Esophagus (tissue), 2 donors: ENCODE measurements at regions not wholly inside any gene's neighbourhood (a gene's known extent, or its start where the extent isn't known, plus 50 kb on each side); places are given as distances from the start of the nearest gene placed in this dataset.
"Not testable (repeated sequence)": the region's sequence is repeated elsewhere in the genome, so short reads cannot be mapped to it uniquely, and the experiment has no call there.

Experiments used
- H3K27ac ChIP-seq, 2 donors: one replicate each; pipeline ENCODE4 v1.5.1; 2013; ENCODE audit warnings: low read depth in 2 of 2, mild to moderate bottlenecking in 2 of 2, inconsistent platforms in 1 of 2, low read length in 1 of 2, moderate library complexity in 1 of 2
- H3K27me3 ChIP-seq, 2 donors: one replicate each; pipeline ENCODE4 v1.6.1; 2013; ENCODE audit warnings: low read length in 2 of 2, control low read depth in 1 of 2, mild to moderate bottlenecking in 1 of 2; ENCODE audit not compliant: insufficient read depth in 2 of 2, control insufficient read depth in 1 of 2
- H3K36me3 ChIP-seq, 2 donors: one replicate each; pipeline ENCODE4 v1.6.1; 2013; ENCODE audit warnings: low read length in 1 of 2; ENCODE audit not compliant: control insufficient read depth in 2 of 2, insufficient read depth in 2 of 2
- H3K4me1 ChIP-seq, 2 donors: one replicate each; pipeline ENCODE4 v1.6.1; 2013; ENCODE audit warnings: low read length in 1 of 2; ENCODE audit not compliant: control insufficient read depth in 2 of 2, insufficient read depth in 2 of 2
- H3K4me3 ChIP-seq, 2 donors: one replicate each; pipeline ENCODE4 v1.5.1; 2013; ENCODE audit warnings: low read length in 2 of 2, mild to moderate bottlenecking in 2 of 2, low read depth in 1 of 2, moderate library complexity in 1 of 2
- H3K9me3 ChIP-seq, 2 donors: one replicate each; pipeline ENCODE4 v1.6.1; 2013; ENCODE audit warnings: mild to moderate bottlenecking in 2 of 2, low read depth in 1 of 2, low read length in 1 of 2, moderate library complexity in 1 of 2; ENCODE audit not compliant: control insufficient read depth in 2 of 2, insufficient read depth in 1 of 2
- WGBS, 2 donors: extraction: QIAGEN DNeasy Blood & Tissue Kit; methylation state at CpG; one replicate each; pipeline ENCODE4 v1.1.7; 2013; 5-methylcytosine and 5-hydroxymethylcytosine counted together
- donor health status: healthy with polysubstance abuse.
- donor health status: Bipolar disorder and iron deficiency.

- no peak overlapping the region for H3K4me3 ChIP-seq
- 83 to 84% methylated on average over 9 of the region's 9 CpGs for WGBS, 2 donors
- H3K36me3 ChIP-seq = no peaks in the 10 kb centered on the region
- peaks cover 0 to 2% of the 10 kb centered on the region in 2 donors for H3K4me1 ChIP-seq
- H3K27me3 ChIP-seq = no peaks in the 10 kb centered on the region
- no peak overlapping the region for H3K27ac ChIP-seq
- no peaks in the 10 kb centered on the region for H3K9me3 ChIP-seq
These were observed 472.2 kb downstream of the KLF5 start for GRCh38 chr13:73531014-73531413.

GRCh38 chr13:73522937-73523336, 464.1 kb downstream of the KLF5 start:
- Histone ChIP-seq H3K36me3 (no peaks in the 10 kb centered on the region), H3K9me3 (no peaks in the 10 kb centered on the region)
- 92% methylated on average over 10 of the region's 10 CpGs for WGBS, 2 donors

DNA sequence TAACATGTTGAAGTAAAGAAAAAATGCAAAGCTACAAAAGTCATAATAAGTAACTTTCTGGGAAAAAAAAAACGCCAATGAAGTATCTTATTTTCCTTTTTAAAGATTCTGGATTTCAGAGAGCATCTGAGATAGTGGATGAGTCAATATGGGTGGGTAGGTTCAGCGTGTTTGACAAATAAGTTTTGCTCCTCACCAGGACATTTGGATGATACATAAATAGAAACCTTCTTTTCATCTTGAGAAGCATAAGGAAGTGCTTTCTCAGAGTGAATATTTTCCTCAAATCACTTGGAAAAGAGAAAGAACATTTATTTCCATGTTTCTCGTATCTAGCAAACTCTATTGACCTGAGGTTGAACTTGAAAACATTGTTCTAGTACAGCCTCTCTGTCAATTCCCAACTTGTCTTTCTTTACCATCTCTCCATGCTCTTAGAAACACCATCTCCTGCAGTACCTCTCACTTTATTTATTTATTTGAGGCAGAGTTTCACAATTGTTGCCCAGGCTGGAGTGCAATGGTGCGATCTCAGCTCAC, 463.2 kb downstream of the KLF5 start:
- H3K4me3 ChIP-seq = no peak overlapping the region
- WGBS, 2 donors = 61 to 67% methylated on average over 4 of the region's 4 CpGs

More at GRCh38 chr13:73522937-73523336, 464.1 kb downstream of the KLF5 start:
- no peak overlapping the region for H3K4me3 ChIP-seq
- no peak overlapping the region for H3K27ac ChIP-seq
- H3K4me1 ChIP-seq = no peaks in the 10 kb centered on the region
- H3K27me3 ChIP-seq = no peaks in the 10 kb centered on the region

GRCh38 chr13:73521290-73521624, 462.5 kb downstream of the KLF5 start:
- Histone ChIP-seq H3K27ac (no peak overlapping the region), H3K4me3 (no peak overlapping the region), H3K36me3 (no peaks in the 10 kb centered on the region), H3K4me1 (no peaks in the 10 kb centered on the region), H3K9me3 (no peaks in the 10 kb centered on the region), H3K27me3 (no peaks in the 10 kb centered on the region)
- 28 to 44% methylated on average over 2 of the region's 2 CpGs for WGBS, 2 donors

More for the DNA sequence above, 463.2 kb downstream of the KLF5 start:
- Histone ChIP-seq H3K4me1 (no peaks in the 10 kb centered on the region), H3K36me3 (no peaks in the 10 kb centered on the region), H3K9me3 (no peaks in the 10 kb centered on the region), H3K27me3 (no peaks in the 10 kb centered on the region), H3K27ac (no peak overlapping the region)

DNA sequence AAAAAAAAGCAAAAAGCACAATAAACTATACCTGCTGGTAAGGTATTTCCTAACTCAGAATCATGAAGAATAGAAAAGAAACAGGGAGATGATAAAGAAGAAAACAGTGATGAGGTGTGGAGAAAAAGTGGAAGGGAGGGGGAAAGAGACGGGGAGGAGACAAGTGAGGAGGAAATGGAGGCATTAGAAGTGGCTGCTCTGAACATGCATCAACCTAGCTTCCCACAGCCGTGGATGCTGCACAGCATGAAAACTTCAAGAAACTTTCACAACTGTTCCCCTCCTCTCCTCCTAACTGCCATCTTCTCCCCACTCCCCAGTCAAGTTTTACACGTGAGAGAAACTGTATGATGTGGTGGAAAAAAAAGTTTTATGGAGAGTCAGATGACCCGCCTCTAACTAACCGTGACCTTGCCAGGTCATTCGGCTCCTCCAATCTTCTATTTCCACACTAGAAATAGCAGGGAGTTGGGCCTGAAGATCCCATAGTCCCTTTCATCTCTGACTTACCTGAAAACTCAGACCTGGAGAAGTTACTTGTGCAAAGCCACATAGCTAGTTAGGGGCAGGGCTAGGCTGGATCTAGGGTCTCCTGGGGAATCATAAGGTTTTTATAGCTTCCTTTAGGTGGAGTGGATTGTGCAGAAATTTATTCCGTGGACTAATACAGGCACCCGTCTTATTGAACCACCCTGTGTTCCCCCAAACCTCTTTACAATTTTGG, 461.9 kb downstream of the KLF5 start:
- WGBS, 2 donors = 71 to 74% methylated on average over 8 of the region's 8 CpGs
- Histone ChIP-seq H3K27me3 (no peaks in the 10 kb centered on the region), H3K27ac (no peak overlapping the region)

DNA sequence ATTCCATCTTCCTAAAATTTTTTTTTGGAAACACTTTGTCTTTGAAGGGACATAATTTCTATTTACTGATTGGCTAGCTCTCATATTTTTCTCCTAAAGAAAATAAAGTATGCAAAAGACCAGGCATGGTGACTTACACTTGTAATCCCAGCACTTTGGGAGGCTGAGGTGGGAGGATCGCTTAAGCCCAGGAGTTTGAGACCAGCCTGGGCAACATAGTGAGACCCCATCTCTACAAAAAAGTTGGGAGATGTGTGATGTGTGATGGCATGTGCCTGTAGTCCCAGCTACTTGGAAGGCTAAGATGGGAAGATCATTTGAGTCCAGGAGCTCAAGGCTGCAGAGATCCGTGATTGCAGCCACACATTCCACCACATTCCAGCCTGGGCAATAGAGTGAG, 461.3 kb downstream of the KLF5 start:
- 81 to 90% methylated on average over 2 of the region's 2 CpGs for WGBS, 2 donors
- not testable (repeated sequence) for H3K4me1 ChIP-seq, H3K4me3 ChIP-seq, H3K36me3 ChIP-seq, H3K9me3 ChIP-seq, H3K27me3 ChIP-seq, H3K27ac ChIP-seq

More for the DNA sequence above, 461.9 kb downstream of the KLF5 start:
- H3K9me3 ChIP-seq = no peaks in the 10 kb centered on the region
- H3K4me1 ChIP-seq = no peaks in the 10 kb centered on the region
- no peaks in the 10 kb centered on the region for H3K36me3 ChIP-seq
- H3K4me3 ChIP-seq = no peak overlapping the region

DNA sequence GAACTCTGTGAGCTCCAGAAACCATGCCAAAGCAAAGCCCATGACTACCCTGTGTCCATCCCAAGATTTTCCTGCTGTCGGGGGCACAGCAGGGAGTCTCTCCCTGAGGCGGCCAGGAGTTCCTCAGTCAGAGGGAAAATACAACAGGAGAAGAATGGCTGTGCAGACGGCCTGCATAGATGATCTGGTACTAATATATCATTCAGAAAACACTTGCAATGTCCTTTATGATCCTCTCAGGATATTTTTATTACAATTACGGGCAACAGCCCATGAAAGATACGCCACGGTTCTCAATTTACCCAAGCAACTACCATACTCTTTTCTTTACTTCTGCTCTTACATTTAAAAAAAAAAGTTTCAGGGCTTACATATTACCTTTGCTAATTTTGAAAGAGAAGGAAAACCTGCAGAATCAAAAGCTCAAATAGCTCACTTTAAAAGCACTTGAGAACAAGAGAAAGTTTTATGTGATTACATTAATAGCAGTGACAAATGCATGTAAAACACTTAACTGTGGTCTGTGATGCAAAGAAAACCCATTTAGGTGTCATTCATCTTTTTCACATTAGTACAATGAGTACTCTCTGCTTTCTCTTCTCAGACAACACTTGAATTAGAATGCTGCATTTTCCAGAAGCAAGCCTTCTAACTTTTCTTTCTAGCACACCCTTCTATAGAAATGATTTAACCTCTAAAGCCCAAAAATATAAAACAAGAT, 460.8 kb downstream of the KLF5 start:
- Histone ChIP-seq H3K9me3 (no peaks in the 10 kb centered on the region), H3K4me1 (no peaks in the 10 kb centered on the region), H3K36me3 (no peaks in the 10 kb centered on the region), H3K27me3 (no peaks in the 10 kb centered on the region), H3K4me3 (no peak overlapping the region), H3K27ac (no peak overlapping the region)
- WGBS, 2 donors = 91 to 92% methylated on average over 6 of the region's 6 CpGs

DNA sequence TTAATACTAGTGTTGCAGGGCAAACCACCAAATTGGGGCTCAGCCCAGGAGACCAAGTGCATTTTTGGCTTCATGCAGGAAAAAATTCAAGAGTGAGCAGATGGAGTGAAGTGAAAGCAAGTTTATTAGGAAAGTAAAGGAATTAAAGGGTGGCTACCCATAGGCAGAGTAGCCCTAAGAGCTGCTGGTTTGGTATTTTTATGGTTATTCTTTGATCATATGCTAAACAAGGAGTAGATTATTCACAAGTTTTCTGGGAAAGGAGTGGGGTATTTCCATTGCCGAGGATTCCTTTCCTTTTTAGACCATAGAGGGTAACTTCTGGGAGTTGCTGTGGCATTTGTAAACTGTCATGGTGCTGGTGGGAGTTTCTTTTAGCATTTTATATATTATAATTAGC, 459.0 kb downstream of the KLF5 start:
- no peak overlapping the region for H3K27ac ChIP-seq
- H3K36me3 ChIP-seq = no peaks in the 10 kb centered on the region
- no peaks in the 10 kb centered on the region for H3K4me1 ChIP-seq
- H3K4me3 ChIP-seq = no peak overlapping the region
- WGBS, 2 donors = 81 to 91% methylated on average over 1 of the region's 1 CpG
- H3K9me3 ChIP-seq = no peaks in the 10 kb centered on the region
- H3K27me3 ChIP-seq = no peaks in the 10 kb centered on the region

DNA sequence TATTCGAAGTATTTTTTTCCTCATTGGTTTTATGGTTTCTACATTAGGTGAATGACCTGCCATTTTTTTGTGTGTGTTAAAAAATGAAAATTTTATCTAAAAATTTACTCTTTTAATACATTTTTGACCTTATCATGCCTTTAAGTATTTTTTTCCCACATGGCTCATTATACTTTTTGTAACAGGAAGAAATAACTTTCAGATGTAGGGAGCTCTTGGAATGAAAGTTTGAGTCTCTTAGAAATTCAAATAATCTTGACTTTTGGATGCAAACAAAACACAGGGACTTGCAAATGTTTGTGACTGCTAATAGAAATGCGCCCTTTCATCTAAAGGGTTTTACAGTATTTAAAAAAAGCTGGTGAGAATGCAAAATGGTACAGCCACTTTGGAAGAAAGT, 457.9 kb downstream of the KLF5 start:
- no peaks in the 10 kb centered on the region for H3K9me3 ChIP-seq
- no peaks in the 10 kb centered on the region for H3K36me3 ChIP-seq
- H3K27me3 ChIP-seq = no peaks in the 10 kb centered on the region
- no peak overlapping the region for H3K27ac ChIP-seq
- no peak overlapping the region for H3K4me3 ChIP-seq
- H3K4me1 ChIP-seq = no peaks in the 10 kb centered on the region
- 87 to 88% methylated on average over 2 of the region's 2 CpGs for WGBS, 2 donors

DNA sequence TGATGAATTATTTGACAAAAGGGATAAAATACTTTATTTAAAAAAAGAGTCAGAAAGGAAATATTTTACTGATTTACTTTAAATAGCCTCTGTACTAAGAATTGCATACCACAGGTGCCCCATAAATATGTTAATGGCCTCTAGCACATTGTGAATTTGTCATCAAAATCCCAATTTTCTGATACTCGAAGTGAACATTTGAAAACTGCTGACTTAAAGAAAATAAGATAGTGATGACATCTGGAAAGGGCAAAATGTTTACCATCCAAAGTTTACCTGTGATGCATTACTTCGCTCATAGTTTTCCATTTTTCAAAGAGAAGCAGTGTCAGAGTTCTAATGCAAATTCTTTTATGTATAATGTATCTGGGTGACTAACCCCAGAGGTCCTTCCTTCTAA, 455.4 kb downstream of the KLF5 start:
- Histone ChIP-seq H3K9me3 (no peaks in the 10 kb centered on the region), H3K4me1 (no peaks in the 10 kb centered on the region), H3K27me3 (no peaks in the 10 kb centered on the region), H3K27ac (no peak overlapping the region), H3K4me3 (no peak overlapping the region), H3K36me3 (no peaks in the 10 kb centered on the region)
- WGBS, 2 donors = 74 to 79% methylated on average over 2 of the region's 2 CpGs
